Loucy (cell line): ENCODE measurements at regions not wholly inside any gene's neighbourhood (a gene's known extent, or its start where the extent isn't known, plus 50 kb on each side); places are given as distances from the start of the nearest gene placed in this dataset.

Source experiments
- H2AFZ ChIP-seq: fragments of 200-600 bp; sonication (generic); 2 replicates; pipeline ENCODE4 v1.6.0; 2016; ENCODE audit warnings: antibody characterized with exemption, mild to moderate bottlenecking, low read length, moderate library complexity
- H3F3A ChIP-seq: fragments of 200-600 bp; 2 replicates; pipeline ENCODE4 v1.6.0; 2016; ENCODE audit warnings: antibody characterized with exemption, low read depth, mild to moderate bottlenecking
- H3K27me3 ChIP-seq: fragments of 200-600 bp; sonication (generic); 2 replicates; pipeline ENCODE4 v1.6.1; 2014; ENCODE audit warnings: low read length, mild to moderate bottlenecking; ENCODE audit not compliant: insufficient read depth, poor library complexity, severe bottlenecking
- H3K36me3 ChIP-seq: fragments of 200-600 bp; sonication (generic); 2 replicates; pipeline ENCODE4 v1.6.1; 2016; ENCODE audit warnings: low read length; ENCODE audit not compliant: insufficient read depth
- H3K4me1 ChIP-seq: fragments of 200-600 bp; sonication (generic); 2 replicates; pipeline ENCODE4 v1.5.1; 2014; ENCODE audit warnings: low read length, mild to moderate bottlenecking; ENCODE audit not compliant: insufficient read depth, poor library complexity, severe bottlenecking
- H3K4me2 ChIP-seq: fragments of 200-600 bp; sonication (generic); 2 replicates; pipeline ENCODE4 v1.6.0; 2014; ENCODE audit warnings: antibody characterized with exemption, low read length, low read depth, mild to moderate bottlenecking; ENCODE audit not compliant: poor library complexity, severe bottlenecking
- H3K4me3 ChIP-seq: fragments of 200-600 bp; sonication (generic); 2 replicates; pipeline ENCODE4 v1.5.1; 2014; ENCODE audit warnings: low read length, mild to moderate bottlenecking, mixed read lengths; ENCODE audit not compliant: poor library complexity, severe bottlenecking
- H3K79me2 ChIP-seq: fragments of 200-600 bp; sonication (generic); 2 replicates; pipeline ENCODE4 v1.6.1; 2014; ENCODE audit warnings: low read length; ENCODE audit not compliant: insufficient read depth
- H3K9ac ChIP-seq: fragments of 200-600 bp; sonication (generic); 2 replicates; pipeline ENCODE4 v1.6.0; 2014; ENCODE audit warnings: mild to moderate bottlenecking, low read depth, low read length, moderate library complexity; ENCODE audit not compliant: poor library complexity, severe bottlenecking
- H3K9me2 ChIP-seq: fragments of 200-600 bp; sonication (generic); replicated peaks from 2 replicates; pipeline ENCODE4 v1.6.1; 2016; ENCODE audit warnings: low read depth, low read length, mixed read lengths
- H3K9me3 ChIP-seq: fragments of 200-600 bp; sonication (generic); 2 replicates; pipeline ENCODE4 v1.6.1; 2014; ENCODE audit warnings: mild to moderate bottlenecking, antibody characterized with exemption, low read length, low read depth; ENCODE audit not compliant: insufficient read depth
- H4K20me1 ChIP-seq: fragments of 200-600 bp; sonication (generic); 2 replicates; pipeline ENCODE4 v1.6.0; 2014; ENCODE audit warnings: antibody characterized with exemption, low read length, mild to moderate bottlenecking; ENCODE audit not compliant: insufficient read depth, poor library complexity, severe bottlenecking
- EZH2phosphoT487 ChIP-seq: fragments of 200-600 bp; IDR thresholded peaks from 2 replicates; pipeline ENCODE4 v1.6.1; 2018; ENCODE audit warnings: antibody characterized with exemption, mild to moderate bottlenecking, moderate library complexity, borderline replicate concordance
- TF ChIP-seq, protein P1 (sequence below): fragments of 200-600 bp; sonication (generic); conservative IDR thresholded peaks from 2 replicates; pipeline ENCODE4 v1.5.1; 2014; ENCODE audit warnings: mild to moderate bottlenecking, antibody characterized with exemption, low read length

- Histone ChIP-seq H3K4me2 (no peak overlapping the region), H3K27me3 (no peaks in the 10 kb centered on the region), H4K20me1 (no peaks in the 10 kb centered on the region), H3K79me2 (no peaks in the 10 kb centered on the region), H3K36me3 (no peaks in the 10 kb centered on the region), H3K4me3 (no peak overlapping the region), H3K9me3 (no peaks in the 10 kb centered on the region), H3K9ac (no peak overlapping the region), H3K9me2 (no peaks in the 10 kb centered on the region), H3K4me1 (no peaks in the 10 kb centered on the region), H3F3A (no peaks in the 10 kb centered on the region), H2AFZ (no peak overlapping the region)
- no peak for TF ChIP-seq EZH2phosphoT487
- TF ChIP-seq, protein P1, sequence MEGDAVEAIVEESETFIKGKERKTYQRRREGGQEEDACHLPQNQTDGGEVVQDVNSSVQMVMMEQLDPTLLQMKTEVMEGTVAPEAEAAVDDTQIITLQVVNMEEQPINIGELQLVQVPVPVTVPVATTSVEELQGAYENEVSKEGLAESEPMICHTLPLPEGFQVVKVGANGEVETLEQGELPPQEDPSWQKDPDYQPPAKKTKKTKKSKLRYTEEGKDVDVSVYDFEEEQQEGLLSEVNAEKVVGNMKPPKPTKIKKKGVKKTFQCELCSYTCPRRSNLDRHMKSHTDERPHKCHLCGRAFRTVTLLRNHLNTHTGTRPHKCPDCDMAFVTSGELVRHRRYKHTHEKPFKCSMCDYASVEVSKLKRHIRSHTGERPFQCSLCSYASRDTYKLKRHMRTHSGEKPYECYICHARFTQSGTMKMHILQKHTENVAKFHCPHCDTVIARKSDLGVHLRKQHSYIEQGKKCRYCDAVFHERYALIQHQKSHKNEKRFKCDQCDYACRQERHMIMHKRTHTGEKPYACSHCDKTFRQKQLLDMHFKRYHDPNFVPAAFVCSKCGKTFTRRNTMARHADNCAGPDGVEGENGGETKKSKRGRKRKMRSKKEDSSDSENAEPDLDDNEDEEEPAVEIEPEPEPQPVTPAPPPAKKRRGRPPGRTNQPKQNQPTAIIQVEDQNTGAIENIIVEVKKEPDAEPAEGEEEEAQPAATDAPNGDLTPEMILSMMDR, result no peak
Measured at GRCh38 chr12:87039536-87039935, 783.3 kb upstream of the MGAT4C start.

- Histone ChIP-seq H3K4me1 (no peaks in the 10 kb centered on the region), H3K4me2 (no peak overlapping the region), H4K20me1 (no peaks in the 10 kb centered on the region), H3K36me3 (no peaks in the 10 kb centered on the region), H3K27me3 (no peaks in the 10 kb centered on the region), H3K79me2 (no peaks in the 10 kb centered on the region), H3K9me2 (no peaks in the 10 kb centered on the region), H3K9me3 (no peaks in the 10 kb centered on the region), H2AFZ (no peak overlapping the region), H3F3A (no peaks in the 10 kb centered on the region), H3K9ac (no peak overlapping the region), H3K4me3 (no peak overlapping the region)
- TF ChIP-seq, protein P1, result no peak
- no peak for TF ChIP-seq EZH2phosphoT487
Measured at GRCh38 chr12:87038098-87038497, 781.9 kb upstream of the MGAT4C start.

GRCh38 chr12:87025976-87026375, 769.8 kb upstream of the MGAT4C start:
- no peaks in the 10 kb centered on the region for H3K27me3 ChIP-seq
- no peak overlapping the region for H2AFZ ChIP-seq
- no peaks in the 10 kb centered on the region for H3K9me3 ChIP-seq
- no peaks in the 10 kb centered on the region for H3K9me2 ChIP-seq
- no peak overlapping the region for H3K4me3 ChIP-seq
- TF ChIP-seq, protein P1, result no peak
- no peak for TF ChIP-seq EZH2phosphoT487
- H3K36me3 ChIP-seq, result no peaks in the 10 kb centered on the region
- H4K20me1 ChIP-seq, result no peaks in the 10 kb centered on the region
- H3K79me2 ChIP-seq, result no peaks in the 10 kb centered on the region
- H3F3A ChIP-seq, result no peaks in the 10 kb centered on the region
- no peak overlapping the region for H3K9ac ChIP-seq
- H3K4me2 ChIP-seq, result no peak overlapping the region
- H3K4me1 ChIP-seq, result no peaks in the 10 kb centered on the region
